ENCODE measurements at regions not wholly inside any gene's neighbourhood (a gene's known extent, or its start where the extent isn't known, plus 50 kb on each side); places are given as distances from the start of the nearest gene placed in this dataset.
"Not testable (repeated sequence)": the region's sequence is repeated elsewhere in the genome, so short reads cannot be mapped to it uniquely, and the experiment has no call there.

- no peak for DNase-seq (ENCODE audit: low read depth)
These were observed 74.7 kb downstream of the BUD13 start for GRCh38 chr11:116698080-116698479.

GRCh38 chr11:116697639-116698038, 75.1 kb downstream of the BUD13 start:
- no peak for DNase-seq (ENCODE audit: low read depth)

DNA sequence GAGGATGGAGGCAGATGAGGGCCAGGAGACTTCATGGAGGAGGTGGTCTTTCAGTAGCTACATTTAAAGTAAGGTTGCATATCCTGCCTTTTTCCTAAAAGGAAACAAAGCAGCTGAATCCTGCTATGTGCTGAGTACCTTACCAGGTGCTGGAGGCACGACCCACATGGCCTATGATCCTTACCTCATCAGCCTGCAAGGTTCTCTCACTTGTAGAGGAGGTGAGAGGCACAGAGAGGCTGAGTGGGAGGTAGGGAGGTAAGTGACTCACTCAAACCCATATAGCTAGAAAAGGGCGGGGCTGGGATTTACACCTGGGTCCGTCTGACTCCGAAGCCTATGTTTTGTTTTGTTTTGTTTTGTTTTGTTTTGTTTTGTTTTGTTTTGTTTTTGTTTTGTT, 75.8 kb downstream of the BUD13 start:
- DNase-seq (ENCODE audit: low read depth): no peak

- DNase-seq (ENCODE audit: low read depth): peak; percentile 9
These were observed 76.3 kb downstream of the BUD13 start for GRCh38 chr11:116696381-116696941.

GRCh38 chr11:116695657-116696254, 77.0 kb downstream of the BUD13 start:
- DNase-seq (ENCODE audit: low read depth): no peak

- DNase-seq (ENCODE audit: low read depth): no peak
These were observed 77.8 kb downstream of the BUD13 start for GRCh38 chr11:116694815-116695590.

GRCh38 chr11:116694349-116694725, 78.5 kb downstream of the BUD13 start:
- DNase-seq (ENCODE audit: low read depth): no peak

DNA sequence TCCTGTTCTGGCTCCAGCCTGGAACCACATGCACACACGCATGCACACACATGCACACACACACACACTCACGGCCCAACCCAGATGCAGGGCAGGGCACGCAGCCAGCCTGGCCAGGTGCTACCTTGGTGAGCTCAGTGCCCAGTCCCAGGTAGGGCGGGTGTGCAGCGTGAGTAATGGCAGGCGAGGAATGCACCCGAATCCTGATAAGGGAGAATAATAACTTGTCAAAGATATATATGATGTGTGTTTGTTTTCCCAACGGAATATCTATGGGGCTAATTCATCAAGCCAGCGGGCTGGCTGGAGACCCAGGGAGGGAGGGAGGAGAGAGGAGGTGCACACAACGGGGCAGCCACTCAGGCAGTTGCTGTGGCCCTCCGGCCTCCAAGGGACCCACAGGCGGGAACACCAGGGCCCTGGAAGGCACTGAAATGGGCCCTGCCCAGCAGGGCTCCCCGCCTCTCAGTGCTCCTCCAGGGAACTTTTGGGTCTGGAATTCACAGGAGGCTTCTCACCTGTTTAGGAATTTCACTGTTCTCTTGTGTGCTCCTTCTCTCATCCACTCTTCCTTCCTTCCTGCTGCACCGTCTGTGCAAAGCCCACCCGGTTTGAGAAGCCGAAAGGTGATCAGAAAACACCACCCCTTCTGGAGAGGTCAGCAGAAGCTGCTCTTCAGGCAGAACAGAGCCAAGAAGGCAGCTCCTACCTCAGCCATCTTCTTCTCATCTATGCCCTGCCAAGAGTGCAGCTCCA, 79.0 kb downstream of the BUD13 start:
- no peak for DNase-seq (ENCODE audit: low read depth)

GRCh38 chr11:116693102-116693570, 79.7 kb downstream of the BUD13 start:
- no peak for DNase-seq (ENCODE audit: low read depth)

- DNase-seq (ENCODE audit: low read depth): no peak
These were observed 80.3 kb downstream of the BUD13 start for GRCh38 chr11:116692318-116693101.

DNA sequence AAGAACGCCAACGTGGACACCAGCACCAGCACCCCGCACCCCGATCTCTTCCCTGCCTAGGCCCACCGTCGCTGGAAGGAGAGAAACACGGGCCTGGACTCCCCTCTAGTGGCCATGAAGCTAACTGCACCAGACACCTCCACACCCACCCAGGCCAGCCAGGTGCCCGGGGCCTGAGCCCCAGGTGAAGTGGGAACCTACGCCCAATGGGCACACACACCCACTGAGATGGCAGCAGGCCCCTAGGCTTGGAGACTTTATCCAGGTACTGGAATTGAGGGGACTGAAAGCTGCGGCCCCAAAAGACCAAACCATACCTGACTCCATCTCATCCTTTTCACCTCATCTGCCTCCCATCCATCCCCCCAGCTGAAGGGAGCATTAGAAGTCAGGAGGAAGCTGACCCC, 81.0 kb downstream of the BUD13 start:
- no peak for DNase-seq (ENCODE audit: low read depth)

GRCh38 chr11:116690611-116691010, 82.2 kb downstream of the BUD13 start:
- no peak for DNase-seq (ENCODE audit: low read depth)

GRCh38 chr11:116689413-116690127, 83.2 kb downstream of the BUD13 start:
- no peak for DNase-seq (ENCODE audit: low read depth)

DNA sequence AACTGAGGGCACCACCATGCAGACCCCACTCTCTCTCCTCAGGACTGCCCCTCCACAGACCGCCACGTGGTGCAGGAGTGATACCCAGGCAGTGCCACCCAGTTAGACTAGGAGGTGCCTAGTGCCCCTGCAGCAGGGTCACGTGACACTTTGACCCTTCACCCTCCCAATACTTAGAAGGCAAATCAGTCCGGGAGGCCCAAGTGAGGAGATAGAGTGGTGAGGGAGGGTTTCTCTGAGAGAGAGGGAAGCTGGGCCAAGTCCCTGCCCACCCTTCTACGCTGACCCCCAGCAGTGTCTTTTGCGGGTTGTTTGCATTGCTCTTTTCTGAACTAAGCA, 84.6 kb downstream of the BUD13 start:
- DNase-seq (ENCODE audit: low read depth): no peak

DNA sequence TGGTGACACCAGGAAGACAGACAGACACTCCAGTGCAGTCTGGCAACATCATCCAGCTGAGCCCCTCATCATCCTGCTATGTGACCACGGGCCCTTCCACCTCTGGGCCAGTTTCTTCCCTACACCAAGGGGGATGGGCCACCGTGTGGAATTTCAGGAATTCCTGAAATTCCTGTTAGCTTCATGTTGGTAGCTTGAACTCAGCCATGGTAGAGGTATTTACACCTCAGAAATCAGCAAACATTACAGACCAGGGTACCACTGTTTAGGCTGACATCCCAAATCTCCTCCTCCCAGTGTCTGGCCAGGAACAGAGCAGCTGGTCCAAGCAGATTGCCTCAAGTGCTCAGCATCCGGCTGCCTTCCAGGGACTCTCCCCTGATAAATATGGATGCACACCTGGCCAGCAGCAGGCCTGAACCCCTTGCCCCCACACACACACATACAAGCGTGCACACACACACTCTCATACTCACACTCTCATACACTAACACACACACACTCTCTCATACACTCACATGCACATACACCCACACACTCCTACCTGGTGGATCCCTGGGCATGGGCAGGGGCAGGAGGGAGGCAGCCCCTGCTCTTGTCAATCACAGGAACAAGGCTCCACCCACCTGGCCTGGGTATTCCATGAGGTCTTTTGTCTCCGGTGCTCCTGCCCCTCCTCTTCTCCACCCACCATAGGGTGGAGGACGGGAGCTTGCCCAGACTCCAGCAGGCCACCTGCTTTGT, 85.2 kb downstream of the BUD13 start:
- DNase-seq (ENCODE audit: low read depth): no peak

GRCh38 chr11:116686866-116687265, 85.9 kb downstream of the BUD13 start:
- DNase-seq (ENCODE audit: low read depth): no peak

GRCh38 chr11:116683982-116684381, 88.8 kb downstream of the BUD13 start:
- DNase-seq (ENCODE audit: low read depth): no peak

DNA sequence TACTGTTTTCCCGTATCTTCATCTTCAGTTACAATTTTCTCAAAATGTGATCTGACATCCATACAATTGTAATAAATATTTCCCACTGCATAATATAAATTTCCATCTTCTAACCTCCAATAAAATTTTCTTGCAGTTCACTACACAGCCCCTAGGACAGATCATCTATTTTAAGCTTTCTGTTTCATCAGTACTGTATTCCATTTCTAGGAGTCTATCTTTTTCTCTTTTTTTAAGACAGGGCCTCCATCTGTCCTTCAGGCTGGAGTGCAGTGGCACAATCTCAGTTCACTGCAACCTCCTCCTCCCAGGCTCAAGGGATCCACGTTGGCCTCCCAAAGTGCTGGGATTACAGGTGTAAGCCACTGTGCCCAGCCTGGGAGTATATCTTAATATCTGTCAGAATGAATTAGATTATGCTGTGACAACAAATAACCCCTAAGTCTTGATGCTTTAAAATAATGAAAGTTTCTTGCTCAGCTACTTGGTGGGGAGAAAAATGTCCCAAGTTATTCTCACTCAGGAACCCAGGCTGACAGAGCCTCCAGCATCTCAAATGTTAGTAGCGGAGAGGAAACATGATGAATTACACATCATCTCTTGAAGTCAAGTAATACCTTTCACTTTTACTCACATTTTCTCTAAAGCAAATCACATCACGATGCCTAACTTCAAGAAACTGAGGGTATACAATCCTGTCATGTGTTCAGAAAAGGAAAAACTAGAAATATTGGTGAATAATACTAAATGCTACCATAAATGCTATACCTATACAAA, 92.2 kb downstream of the BUD13 start:
- DNase-seq (ENCODE audit: low read depth): no peak

- no peak for DNase-seq (ENCODE audit: low read depth)
These were observed 93.9 kb downstream of the BUD13 start for GRCh38 chr11:116678887-116679286.

DNA sequence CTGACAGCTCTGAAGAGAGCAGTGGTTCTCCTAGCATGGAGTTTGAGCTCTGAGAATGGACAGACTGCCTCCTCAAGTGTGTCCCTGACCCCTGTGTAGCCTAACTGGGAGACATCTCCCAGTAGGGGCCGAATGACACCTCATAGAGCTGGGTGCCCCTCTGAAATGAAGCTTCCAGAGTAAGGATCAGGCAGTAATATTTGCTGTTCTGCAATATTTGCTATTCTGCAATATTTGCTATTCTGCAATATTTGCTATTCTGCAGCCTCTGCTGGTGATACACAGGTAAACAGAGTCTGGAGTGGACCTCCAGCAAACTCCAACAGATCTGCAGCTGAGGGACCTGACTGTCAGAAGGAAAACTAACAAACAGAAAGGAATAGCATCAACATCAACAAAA, 105.5 kb downstream of the BUD13 start:
- DNase-seq (ENCODE audit: low read depth): not testable (repeated sequence)
